GM21737 (cell line): ENCODE measurements at regions not wholly inside any gene's neighbourhood (a gene's known extent, or its start where the extent isn't known, plus 50 kb on each side); places are given as distances from the start of the nearest gene placed in this dataset.

ENCODE experiments used
- ATAC-seq: cut with Tn5 transposase; IDR thresholded peaks from one replicate; pipeline ENCODE4 v1.9.1; 2021; ENCODE audit warnings: mild to moderate bottlenecking, moderate library complexity; ENCODE audit not compliant: unreplicated experiment

DNA sequence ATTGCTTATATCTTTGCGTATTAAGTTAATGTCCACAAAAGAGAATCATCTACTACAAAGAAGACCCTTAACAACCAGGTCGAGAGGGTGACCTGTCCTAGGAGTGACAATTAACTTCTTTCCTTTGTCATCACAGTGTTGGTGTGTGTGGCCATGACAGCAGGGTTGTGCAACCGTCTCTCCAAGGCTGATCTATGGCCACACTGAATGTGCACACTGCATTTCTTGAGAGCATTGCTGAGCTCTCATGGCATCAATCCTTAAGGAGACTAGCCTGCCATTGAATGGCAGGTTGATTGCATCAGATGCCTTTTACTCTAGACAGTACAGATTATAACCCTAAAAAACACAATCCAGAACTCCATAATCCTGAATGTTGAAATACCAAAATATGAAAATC, 86.5 kb upstream of the OLFM3 start:
- ATAC-seq, result no peak

DNA sequence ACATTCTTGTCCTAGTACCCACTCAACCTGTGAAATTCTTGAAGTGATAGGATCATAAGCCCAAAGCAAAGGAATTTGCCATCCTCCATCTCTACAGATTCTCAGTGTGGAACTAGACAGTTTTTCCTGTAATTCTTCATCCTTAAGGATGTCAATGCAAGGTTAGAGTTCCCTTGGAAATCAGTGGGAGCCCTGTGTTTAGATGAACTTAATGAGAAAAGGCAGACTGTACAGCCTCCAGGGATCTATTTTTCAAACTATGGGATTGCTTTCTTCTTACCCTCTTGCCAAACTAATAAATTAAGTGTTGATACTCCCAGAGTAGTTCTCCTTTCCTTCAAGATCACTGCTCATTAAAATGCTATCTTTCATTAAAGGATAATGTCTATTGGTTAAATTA, 78.1 kb upstream of the OLFM3 start:
- ATAC-seq, result no peak

DNA sequence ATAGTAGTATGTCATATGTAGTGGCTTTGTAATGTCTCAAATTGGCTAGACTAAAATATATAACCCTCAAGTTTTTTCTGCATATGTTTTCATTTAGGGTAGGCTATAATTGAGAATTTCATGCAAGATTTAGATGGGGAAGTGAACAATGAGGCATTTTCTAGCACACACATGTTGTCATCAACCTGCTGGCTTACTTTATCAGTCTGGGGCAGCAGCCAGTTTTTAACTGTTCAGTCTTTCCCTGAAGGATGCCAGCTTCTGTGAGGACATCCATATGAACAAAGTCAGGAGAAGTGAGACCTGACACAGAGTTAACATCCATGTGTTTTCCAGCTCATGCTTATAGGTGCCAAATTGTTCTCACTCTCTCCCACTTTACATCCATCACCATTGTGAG, 74.7 kb upstream of the OLFM3 start:
- no peak for ATAC-seq

DNA sequence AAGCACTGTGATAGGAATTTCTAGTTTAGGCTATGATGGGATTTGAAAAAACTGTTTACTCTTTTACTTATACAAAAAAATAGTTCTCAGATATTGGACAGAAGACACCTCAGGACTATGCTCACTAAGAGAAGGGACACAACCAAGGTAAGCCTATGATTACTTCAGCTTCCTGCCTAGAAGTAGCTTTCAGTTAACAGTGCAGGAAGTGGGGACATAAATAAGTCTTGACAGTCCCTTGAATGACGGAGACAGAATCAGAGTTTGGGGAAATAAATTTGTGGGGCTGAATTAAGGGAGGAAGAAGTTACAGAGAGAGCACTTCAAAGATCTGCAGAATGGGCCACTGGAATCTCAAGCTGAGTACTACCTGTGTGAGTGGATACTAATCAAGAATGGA, 53.8 kb upstream of the OLFM3 start:
- no peak for ATAC-seq

DNA sequence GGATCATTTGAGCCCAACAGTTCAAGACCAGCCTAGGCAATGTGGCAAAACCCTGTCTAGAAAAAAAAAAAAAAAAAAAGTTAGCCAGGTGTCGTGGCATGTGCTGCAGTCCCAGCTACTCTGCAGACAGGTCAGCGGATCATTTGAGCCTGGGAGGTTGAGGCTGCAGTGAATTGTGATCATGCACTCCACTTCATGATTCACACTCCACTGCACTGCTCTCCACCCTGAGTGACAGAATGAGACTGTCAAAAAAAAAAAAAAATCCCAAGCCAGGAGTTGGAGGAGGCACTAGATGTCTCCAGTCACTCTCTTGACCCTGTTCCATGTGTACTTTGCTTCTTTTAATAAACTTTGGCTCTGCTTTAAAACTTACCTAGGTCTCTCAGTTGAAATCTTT, 51.0 kb upstream of the OLFM3 start:
- ATAC-seq, result no peak
